HFF-Myc (cell line): ENCODE measurements at regions not wholly inside any gene's neighbourhood (a gene's known extent, or its start where the extent isn't known, plus 50 kb on each side); places are given as distances from the start of the nearest gene placed in this dataset.

Experiments
- DNase-seq: peaks from one replicate; pipeline ENCODE4 v3.0.0-alpha.2; 2011; ENCODE audit warnings: low read depth; ENCODE audit errors: extremely low read depth
- H3K4me3 ChIP-seq: replicated peaks from 2 replicates; pipeline ENCODE4 v1.5.1; 2011; ENCODE audit warnings: low read depth, mild to moderate bottlenecking, control low read depth, low read length
- TF ChIP-seq, protein P1 (sequence below): IDR thresholded peaks from 2 replicates; pipeline ENCODE4 v1.5.1; 2012; ENCODE audit warnings: mild to moderate bottlenecking, low read depth, low read length, control low read depth; ENCODE audit errors: missing control alignments

DNA sequence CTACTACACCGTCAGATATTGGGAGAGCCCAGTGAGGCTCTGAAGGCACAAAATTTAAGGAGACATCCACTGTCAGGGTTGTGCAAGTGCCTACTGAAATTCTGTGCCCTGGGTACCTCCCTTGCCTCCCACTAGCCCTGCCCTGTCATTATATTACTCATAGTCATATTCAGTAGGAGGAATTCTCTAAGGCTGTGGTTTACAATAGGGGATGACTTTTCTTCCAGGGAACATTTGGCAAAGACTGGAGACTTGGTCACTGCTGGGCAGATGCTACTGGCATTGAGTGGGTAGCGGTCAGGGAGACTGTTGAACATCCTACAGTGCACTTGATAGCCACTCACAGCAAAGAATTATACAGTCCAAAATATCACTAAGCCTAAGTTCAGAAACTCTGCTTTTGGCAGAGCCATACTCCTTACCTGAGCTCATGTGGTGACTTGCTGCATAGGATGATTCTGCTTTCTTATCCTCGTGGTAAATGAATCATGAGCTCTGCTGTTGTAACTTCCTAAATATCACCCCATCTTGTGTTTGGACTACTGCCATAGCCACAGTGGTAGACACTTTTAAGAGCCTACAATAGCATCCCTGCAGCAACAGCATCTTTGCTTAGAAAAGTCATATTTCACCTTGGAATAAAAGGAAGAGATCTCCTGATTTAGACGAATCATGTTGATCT, 563.4 kb upstream of the PLXNA2 start:
- H3K4me3 ChIP-seq, result no peak overlapping the region
- TF ChIP-seq, protein P1, sequence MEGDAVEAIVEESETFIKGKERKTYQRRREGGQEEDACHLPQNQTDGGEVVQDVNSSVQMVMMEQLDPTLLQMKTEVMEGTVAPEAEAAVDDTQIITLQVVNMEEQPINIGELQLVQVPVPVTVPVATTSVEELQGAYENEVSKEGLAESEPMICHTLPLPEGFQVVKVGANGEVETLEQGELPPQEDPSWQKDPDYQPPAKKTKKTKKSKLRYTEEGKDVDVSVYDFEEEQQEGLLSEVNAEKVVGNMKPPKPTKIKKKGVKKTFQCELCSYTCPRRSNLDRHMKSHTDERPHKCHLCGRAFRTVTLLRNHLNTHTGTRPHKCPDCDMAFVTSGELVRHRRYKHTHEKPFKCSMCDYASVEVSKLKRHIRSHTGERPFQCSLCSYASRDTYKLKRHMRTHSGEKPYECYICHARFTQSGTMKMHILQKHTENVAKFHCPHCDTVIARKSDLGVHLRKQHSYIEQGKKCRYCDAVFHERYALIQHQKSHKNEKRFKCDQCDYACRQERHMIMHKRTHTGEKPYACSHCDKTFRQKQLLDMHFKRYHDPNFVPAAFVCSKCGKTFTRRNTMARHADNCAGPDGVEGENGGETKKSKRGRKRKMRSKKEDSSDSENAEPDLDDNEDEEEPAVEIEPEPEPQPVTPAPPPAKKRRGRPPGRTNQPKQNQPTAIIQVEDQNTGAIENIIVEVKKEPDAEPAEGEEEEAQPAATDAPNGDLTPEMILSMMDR, result no peak
- DNase-seq, result no peak

DNA sequence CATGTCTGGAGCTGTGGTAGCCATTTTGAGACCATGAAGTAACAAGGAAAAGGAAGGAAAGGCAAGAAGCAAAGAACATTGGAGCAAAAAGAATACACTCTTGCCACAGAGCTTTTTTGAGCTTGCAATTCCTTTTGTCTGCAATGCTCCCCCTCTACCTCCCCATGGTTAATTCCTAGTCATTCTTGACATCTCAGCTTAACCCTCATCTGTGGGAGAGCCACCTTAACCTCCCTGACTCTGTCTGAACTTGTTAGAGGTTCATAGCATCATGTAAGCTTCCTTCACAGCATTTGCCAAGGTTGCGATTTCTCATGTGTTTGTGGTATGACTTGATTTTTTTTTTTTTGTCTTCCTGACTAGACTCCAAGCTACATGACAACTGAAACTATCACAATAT, 564.1 kb upstream of the PLXNA2 start:
- no peak overlapping the region for H3K4me3 ChIP-seq
- TF ChIP-seq, protein P1, result no peak
- no peak for DNase-seq

DNA sequence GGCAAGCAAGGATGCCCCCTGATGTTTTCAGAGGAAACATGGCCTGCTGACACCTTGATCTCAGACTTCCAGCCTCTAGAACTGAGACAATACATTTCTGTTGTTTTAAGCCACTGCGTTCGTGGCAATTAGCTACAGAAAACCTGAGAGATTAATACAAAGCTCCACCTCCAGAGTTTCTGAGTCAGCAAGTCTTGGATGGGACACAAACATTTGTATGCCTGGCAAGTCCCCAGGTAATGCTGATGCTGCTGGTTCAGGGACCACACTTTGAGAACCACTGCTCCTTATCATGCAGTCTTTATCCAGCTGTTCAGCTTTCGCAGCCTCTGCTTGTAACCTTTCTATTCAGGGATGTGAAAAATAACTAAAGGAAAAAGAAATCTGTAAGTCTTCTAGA, 565.7 kb upstream of the PLXNA2 start:
- TF ChIP-seq, protein P1, result no peak
- DNase-seq, result no peak
- H3K4me3 ChIP-seq, result no peak overlapping the region

DNA sequence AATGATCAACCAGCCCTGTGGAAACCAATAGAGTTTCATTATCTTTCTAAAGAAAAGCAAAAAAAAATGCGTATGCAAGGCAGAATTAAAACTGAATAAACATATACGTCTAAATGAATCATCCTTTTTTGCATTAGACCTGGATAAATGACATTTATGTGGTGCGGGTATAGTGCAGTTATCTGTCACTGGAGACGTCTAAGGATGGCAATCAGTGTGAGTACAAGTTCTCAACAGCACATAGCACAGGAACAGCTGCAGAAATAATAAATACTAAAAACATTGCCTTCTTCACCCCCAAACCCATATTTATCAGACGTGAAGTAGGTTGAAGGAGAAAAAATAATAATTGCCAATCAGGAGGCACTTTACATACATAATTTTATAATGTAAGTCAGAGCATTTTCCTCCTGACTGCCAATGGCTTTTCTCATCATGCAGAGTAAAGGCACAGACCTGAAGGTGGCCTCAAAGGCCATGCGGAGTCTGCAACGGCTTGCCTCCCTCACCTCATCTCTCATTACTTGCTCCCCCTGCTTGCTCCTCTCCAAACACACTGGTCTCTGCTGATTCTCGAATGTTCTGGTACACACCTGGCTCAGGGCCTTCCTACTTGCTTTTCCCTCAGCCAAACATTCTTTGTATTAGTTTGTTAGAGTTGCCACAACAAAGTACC, 574.7 kb upstream of the PLXNA2 start:
- H3K4me3 ChIP-seq, result no peak overlapping the region
- TF ChIP-seq, protein P1, result no peak
- no peak for DNase-seq

DNA sequence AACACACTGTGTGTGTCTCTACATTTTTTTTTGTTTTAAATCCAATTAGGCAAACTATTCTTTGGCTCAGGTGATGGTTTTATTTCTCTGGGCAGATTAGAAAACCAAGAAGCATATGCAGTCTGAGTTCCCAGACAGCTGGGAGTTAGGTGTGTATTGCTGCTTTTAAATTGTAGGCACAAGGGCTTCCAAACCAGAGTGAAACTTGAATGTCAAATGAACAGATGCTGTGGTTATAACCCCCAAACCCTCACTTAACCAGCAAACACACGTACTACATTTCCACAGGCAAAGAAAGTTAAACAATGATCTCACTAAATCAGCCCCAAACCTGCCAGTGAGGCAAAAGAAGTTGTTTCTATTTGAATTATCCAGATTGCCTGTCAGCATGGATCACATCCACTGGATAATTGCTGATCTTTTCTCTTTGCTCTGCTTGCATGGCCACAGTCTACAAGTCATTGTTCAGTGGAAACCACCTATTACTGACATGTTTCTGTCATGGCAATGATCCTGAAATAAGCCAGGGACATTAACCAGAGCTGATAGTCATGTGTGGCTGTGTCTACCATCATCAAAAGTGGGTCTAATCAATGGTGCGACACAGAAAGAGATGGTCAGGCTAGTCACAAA, 576.5 kb upstream of the PLXNA2 start:
- no peak for DNase-seq
- TF ChIP-seq, protein P1, result no peak
- H3K4me3 ChIP-seq, result no peak overlapping the region

DNA sequence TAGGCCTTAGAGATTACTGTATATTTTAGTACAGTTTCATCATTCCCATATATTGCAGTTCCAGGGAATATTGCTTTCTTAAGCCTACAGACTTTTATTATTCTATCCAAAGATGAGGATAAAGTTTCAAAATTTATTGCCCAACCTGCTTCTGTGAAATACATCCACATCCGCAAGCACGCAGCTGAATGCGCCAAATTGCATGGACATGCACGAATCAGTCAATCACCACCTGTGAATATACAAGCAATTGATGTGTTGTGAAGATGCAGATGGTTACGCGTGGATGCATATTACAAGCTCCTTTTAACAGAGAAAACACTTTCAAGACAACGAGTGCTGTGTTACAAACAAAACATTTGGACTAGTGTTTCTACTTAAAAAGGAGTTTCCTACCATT, 577.8 kb upstream of the PLXNA2 start:
- no peak for DNase-seq
- TF ChIP-seq, protein P1, result no peak
- H3K4me3 ChIP-seq, result no peak overlapping the region
